Endothelial cell of umbilical vein (primary cell): ENCODE measurements at regions not wholly inside any gene's neighbourhood (a gene's known extent, or its start where the extent isn't known, plus 50 kb on each side); places are given as distances from the start of the nearest gene placed in this dataset.

Source experiments
- CTCF ChIP-seq, 2 donors: IDR thresholded peaks; 1 replicate in 1 of 2; 2 replicates in 1 of 2; pipeline ENCODE4 v1.5.1; 2011; ENCODE audit warnings: low read length in 2 of 2, mild to moderate bottlenecking in 2 of 2, moderate library complexity in 2 of 2, control low read depth in 1 of 2, inconsistent platforms in 1 of 2, low read depth in 1 of 2; ENCODE audit not compliant: insufficient read depth in 1 of 2; ENCODE audit errors: extremely low read depth in 1 of 2
- EZH2 ChIP-seq: IDR thresholded peaks from 2 replicates; pipeline ENCODE4 v1.6.1; 2012; ENCODE audit warnings: borderline replicate concordance, low read depth, mild to moderate bottlenecking, moderate library complexity, low read length, inconsistent platforms; ENCODE audit not compliant: severe bottlenecking
- POLR2A ChIP-seq: IDR thresholded peaks from 2 replicates; pipeline ENCODE4 v1.6.1; 2012; ENCODE audit warnings: low read depth, mild to moderate bottlenecking, control low read depth, low read length

GRCh38 chr3:111253733-111254132 is 182.1 kb downstream of the NECTIN3 start:
- TF ChIP-seq POLR2A (no peak), EZH2 (no peak), CTCF (IDR thresholded peaks at IDR 0.05; ENCODE audit: extremely low read depth in 1 of 2, insufficient read depth in 1 of 2, low read depth in 1 of 2, low read length in 2 of 2) (no peak)
